22Rv1 (cell line): ENCODE measurements at regions not wholly inside any gene's neighbourhood (a gene's known extent, or its start where the extent isn't known, plus 50 kb on each side); places are given as distances from the start of the nearest gene placed in this dataset.

ENCODE experiments used
- CTCF ChIP-seq: fragments of 450-650 bp; IDR thresholded peaks from 2 replicates; pipeline ENCODE4 v1.5.1; 2017; ENCODE audit warnings: mild to moderate bottlenecking
- ZFX ChIP-seq: fragments of 450-650 bp; IDR thresholded peaks from 2 replicates; pipeline ENCODE4 v1.6.1; 2017; ENCODE audit warnings: antibody characterized with exemption, borderline replicate concordance

- TF ChIP-seq CTCF: no peak
- TF ChIP-seq ZFX: no peak
Measured at GRCh38 chr13:60969656-60970055, 446.0 kb downstream of the PCDH20 start.
